T-helper 9 cell (primary cell): ENCODE measurements at regions not wholly inside any gene's neighbourhood (a gene's known extent, or its start where the extent isn't known, plus 50 kb on each side); places are given as distances from the start of the nearest gene placed in this dataset.
"Not testable (repeated sequence)": the region's sequence is repeated elsewhere in the genome, so short reads cannot be mapped to it uniquely, and the experiment has no call there.

Experiments used
- DNase-seq: peaks from one replicate; pipeline ENCODE4 v3.0.0-alpha.2; 2020

DNA sequence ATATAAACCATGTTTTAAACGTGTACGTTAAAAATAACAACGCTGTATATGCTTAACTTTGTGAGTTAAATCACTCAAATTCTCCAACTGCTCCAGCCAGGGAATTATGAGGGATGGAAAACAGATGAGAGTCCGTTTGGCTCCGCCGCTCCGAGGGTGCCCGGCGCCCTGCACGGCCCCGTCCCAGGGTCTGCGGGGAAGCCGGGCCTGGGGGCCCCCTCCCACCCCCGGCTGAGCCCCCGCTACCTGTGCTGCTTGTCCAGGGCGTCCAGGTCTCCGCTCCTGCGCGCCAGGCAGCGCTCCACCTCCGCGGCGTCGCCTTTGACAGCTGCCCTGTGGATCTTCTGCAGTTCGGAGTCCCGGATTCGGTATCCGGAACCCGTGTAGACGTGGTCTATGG is 415.5 kb downstream of the FOXD4L4 start:
- not testable (repeated sequence) for DNase-seq

DNA sequence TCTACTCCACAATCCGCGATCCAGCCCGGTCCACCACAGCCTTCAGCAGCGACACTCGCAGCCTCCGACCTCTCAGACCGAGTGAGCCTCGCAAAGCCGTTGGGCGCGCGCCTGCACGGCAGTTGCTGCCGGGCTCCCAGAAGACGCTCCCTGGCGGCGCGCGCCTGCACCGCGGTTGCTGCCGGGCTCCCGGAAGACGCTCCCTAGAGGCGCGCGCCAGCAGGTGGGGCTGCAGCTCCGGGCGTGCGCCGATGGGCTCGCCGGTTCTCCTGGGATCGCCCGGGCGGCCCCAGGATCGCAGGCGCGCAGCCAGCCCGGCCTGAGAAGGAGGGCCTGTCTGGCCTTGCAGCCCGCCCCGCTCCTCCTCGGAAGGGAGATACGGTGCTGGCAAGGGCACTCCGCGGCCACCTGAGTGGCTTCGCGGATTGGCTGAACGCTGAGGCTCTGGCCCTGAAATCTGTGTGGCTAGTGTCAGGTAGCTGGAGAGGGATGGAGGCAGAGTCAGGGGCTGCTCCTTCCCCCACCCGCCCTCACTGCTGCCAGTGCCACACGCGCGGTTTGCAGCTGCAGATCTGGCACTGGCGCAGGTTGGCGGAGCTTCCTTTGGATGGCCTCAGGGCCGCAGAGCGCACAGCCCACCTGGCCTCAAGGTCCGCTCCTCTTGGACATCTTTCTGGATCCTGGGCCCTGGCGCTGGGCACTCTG is 416.2 kb downstream of the FOXD4L4 start:
- not testable (repeated sequence) for DNase-seq

DNA sequence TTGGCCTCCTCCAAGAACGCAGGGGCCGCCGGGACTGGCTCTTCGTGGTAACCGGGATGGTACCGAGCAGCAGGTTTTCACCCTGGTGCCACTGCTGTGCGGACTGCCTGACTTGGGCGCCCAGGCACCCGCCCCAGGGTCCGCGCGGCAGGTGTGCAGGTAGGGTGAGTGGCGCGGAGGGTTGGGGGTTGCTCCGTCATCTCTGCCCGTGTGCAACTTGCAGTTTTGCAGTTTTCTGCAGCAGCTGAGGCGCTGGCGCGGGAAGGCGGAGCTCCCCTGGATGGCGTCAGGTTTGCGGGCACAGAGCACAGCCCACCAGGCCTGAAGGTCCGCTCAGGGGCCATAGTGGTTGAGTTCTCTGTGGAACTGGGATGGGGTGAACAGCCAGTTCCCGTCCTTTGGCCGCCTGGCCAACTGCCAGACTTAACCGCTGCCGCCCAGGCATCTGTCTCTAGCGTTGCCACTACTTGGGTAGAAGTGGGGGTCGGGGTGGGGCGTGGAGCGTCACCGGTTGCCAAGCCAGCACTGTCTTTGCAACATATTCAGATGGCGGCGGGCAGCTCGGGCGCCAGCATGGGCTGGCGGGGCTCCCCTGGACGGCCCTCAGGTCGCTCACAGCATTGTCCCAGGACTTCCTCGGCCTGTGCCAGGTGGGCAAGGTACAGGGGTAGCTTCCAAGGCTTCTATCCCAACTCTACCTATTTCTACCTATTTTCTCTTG is 417.2 kb downstream of the FOXD4L4 start:
- DNase-seq, result not testable (repeated sequence)

DNA sequence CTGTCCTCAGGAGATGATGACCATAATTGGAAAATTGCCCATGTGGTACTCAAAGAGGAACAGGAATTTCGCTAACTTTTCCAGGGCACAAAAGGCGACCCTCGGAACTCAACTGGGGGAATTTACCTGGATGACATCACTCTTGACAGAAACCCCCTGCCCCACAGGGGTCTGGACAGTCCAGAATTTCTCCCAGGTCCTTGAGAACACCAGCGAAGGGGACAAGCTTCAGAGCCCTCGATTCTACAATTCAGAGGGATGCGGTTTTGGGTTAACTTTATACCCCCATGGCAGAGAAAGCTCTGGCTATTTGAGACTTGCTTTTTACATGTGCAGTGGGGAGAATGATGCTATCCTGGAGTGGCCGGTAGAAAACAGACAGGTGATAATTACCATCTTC is 445.4 kb downstream of the FOXD4L4 start:
- not testable (repeated sequence) for DNase-seq

DNA sequence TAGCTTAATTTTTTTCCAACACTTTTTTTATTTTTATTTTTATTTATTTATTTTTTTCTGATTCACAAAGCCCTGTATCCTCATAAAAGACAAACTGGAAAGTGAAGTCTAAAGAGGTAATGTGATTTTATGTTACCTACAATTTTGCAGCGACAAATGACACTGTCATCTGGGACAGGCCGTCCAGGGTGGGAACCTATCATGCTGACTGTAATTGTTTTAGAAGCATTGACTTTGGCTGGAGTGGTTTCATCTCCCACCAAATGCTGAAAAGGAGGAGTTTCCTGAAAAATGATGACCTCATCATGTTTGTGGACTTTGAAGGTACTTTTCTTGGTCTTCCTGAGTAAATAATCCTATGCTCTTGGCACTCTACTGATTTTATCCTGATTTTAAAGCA is 446.7 kb downstream of the FOXD4L4 start:
- DNase-seq, result not testable (repeated sequence)

DNA sequence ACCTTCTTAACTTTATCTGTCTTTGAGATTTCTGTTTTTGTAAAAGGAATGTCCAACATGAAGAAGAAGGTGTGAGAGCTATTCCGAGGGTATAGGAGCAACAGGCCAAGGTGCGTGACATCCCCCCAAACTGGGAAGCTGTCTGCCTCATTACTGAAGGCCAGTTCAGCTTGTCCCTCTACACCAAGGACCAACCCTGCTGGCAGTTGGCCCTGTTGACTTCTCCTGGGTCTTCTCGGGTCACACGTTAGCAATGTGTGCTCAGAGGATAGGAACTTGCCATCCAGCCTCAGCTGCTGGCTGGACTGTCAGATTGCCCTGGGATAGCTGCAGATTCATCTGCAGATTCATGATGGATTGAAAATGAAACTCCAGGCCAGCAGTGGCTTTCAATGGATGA is 460.3 kb downstream of the FOXD4L4 start:
- DNase-seq, result not testable (repeated sequence)

DNA sequence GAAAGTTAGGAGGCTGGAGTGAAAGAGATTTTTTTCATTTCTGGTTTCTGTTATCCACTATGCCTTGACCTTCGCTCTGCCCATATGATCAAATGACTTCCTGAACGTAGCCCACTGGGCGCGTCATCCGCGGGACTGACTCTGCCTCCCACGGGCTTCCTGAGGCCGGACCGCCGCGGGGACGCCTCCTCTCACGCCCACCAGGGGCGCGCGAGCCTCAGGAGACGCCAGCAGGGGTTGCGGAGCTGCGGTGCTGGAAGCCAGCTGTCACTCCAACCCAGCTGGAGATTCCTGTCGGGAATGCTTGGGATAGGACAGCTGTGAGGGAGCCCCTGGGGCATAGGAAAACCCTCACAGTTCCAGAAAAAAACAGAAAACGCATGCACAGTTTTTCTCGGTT is 461.5 kb downstream of the FOXD4L4 start:
- not testable (repeated sequence) for DNase-seq

DNA sequence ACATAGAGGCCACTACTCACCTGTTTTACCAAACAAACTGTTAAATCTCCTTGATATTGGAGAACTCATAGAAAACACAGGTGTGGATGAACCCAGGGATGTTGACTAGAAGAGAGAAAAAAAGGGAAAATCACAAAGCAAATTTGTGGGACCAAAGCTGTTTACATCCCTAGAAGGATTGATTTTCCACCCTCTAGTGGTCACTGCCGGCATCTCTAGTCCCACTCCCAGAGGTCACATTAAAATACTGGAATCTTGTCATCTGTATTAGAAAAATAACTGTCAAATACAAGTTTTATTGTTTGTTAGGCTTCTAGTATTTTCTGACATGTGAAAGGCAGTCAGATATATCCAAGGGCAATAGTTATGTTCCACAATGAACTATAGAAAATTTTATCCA is 469.7 kb downstream of the FOXD4L4 start:
- DNase-seq, result not testable (repeated sequence)

DNA sequence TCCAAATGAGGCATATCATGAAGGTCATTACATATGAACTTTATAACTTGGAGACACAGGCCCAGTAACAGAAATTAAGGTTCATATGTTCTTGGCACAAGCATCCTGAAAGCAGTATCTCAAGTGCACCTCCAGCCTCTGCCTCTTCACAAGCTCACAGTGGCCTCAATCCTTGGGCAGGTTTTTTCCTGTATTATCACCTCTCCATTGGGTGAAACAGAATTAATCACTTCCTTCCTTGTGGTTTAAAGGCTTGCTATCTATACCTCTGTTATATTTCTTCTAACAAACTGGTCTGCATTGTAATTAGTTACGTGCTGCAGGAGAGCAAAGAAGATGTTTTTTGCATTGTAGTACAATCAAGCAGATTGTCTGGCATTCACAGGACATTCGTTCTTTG is 471.0 kb downstream of the FOXD4L4 start:
- DNase-seq, result not testable (repeated sequence)

DNA sequence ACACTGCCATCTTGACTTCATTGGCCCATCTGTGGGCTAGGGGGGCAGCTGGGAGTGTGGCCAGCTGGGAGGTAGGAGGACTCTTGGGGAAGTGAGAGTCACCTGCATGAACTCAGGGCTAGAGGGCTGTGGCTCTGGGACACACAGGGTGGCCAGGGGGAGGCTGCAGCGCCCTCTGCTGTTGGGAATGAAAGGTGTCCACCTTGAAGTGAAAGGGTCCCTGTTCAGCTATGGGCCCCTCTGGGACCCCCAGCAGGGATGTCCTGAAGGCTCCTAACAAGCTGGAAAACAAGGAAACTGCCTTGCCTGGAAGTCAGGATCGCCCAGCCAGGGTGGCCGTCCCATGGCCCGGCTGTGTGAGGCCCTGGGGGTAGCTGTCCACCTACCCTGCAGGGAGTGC is 507.8 kb downstream of the FOXD4L4 start:
- DNase-seq, result not testable (repeated sequence)

DNA sequence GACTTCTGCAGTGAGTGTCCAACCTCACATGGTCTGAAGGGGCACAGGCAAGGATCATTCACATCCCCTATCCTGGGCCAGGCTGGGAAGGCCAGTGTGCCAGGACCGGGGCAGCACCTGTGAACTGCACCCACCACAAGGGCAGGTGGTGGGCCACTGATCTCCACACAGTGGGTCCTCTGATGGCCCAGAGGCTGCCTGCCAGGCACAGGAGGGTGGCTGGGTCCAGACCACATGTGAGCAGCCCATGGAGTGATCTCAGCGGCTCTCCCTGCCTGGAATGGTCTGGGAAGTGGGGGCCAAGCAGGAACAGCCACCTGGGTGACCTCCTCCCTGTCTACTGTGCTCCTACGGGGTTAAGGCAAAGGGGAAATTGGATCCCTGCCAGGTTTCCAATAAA is 508.5 kb downstream of the FOXD4L4 start:
- not testable (repeated sequence) for DNase-seq

DNA sequence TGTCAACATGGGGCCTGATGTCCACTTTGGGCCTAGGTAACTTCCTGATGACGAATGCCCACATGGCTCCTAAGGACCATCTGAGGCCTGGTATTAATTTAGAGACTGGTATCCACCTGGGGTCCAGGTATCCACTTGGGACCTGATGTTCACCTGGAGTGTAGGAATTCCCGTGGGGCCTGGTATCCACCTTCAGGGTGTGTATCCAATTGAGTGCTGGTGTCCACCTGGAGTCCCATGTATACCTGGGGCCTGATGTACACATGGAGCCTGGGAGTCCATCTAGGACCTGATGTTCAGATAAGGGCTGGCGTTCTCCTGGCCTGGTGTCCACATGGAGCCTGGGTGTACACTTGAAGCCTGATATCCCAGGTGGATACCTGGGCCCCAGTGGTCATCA is 520.6 kb downstream of the FOXD4L4 start:
- DNase-seq, result not testable (repeated sequence)

DNA sequence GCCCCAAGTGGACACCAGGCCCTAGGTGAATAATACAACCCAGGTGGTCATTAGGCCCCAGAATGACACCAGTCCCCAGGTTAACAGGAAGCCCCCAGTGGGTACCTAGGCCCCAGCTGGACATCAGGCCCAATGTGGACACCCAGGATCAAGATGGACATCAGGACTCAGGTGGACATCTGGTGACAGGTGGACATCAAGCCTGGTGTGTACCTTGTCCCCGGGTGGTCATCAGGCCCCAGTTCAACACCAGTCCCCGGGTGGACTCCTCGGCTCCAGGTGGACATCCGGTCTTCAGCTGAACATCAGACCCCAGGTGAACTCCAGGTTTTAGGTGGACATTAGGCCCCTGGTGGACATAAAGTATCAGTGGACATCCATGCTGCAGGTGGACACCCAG is 524.6 kb downstream of the FOXD4L4 start:
- DNase-seq, result not testable (repeated sequence)

DNA sequence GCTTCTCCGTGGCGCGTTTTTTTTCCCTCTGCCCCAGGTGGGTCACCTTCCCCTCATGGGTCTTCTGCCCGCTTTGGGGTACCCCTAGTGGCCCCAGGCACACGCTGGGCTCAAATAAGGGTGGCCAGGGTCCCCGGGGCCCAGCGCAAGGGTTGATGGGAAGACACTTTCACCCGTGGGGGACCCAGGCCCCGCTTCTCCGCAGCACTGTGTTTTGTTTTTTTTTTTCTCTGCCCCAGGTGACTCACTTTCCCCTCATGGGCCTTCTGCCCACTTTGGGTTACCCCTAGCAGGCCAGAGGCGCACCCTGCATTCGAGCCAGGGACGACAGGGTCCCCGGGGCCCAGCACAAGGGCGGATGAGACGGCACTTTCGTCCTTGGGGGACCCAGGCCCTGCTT is 526.7 kb downstream of the FOXD4L4 start:
- not testable (repeated sequence) for DNase-seq

DNA sequence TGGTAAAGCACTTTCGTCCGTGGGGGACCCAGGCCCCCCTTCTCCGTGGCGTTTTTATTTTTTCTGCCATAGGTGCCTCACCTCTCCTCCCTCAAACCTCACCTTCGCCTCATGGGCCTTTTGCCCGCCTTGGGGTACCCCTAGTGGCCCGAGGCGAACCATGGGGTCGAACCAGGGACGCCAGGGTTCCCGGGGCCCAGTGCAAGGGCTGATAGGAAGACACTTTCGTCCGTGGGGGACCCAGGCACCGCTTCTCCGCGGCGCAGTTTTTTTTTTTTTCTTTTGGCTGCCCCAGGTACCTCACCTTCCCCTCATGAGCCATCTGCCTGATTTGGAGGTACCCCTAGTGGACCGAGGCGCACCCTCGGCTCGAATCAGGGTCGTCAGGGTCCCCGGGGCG is 527.8 kb downstream of the FOXD4L4 start:
- not testable (repeated sequence) for DNase-seq

DNA sequence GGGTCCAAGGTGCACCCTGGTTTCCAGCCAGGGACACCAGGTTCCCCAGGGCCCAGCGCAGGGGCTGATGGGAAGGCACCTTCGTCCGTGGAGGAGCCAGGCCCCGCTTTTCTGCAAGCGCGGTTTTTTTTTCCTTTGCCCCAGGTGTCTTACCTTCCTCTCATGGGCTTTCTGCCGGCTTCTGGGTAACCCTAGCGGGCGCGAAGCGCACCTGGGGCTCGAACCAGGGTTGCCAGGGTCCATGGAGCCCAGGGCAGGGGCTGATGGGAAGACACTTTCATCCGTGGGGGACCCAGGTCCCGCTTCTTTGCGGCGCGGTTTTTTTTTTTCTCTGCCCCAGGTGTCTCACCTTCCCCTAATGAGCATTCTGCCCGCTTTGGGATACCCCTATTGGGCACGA is 529.3 kb downstream of the FOXD4L4 start:
- not testable (repeated sequence) for DNase-seq

DNA sequence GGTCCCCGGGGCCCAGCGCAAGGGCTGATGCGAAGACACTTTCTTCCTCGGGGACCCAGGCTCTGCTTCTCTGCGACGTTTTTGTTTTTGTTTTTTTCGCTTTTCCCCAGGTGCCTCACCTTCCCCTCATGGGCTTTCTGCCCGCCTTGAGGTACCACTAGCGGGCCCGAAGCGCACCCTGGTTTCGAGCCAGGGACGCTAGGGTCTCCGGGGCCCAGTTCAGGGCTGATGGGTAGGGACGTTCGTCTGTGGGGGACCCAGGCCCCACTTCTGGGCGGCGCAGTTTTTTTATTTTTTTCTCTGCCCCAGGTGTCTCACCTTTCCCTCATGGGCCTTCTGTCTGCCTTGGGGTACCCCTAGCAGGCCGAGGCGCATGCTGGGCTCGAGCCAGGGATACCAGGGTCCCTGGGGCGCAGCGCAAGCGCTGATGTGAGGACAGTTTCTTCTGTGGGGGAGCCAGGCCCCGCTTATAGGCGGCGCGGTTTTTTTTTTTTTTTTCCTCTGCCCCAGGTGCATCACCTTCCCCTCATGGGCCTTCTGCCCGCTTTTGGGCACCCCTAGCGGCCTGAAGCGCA is 530.0 kb downstream of the FOXD4L4 start:
- DNase-seq, result not testable (repeated sequence)

DNA sequence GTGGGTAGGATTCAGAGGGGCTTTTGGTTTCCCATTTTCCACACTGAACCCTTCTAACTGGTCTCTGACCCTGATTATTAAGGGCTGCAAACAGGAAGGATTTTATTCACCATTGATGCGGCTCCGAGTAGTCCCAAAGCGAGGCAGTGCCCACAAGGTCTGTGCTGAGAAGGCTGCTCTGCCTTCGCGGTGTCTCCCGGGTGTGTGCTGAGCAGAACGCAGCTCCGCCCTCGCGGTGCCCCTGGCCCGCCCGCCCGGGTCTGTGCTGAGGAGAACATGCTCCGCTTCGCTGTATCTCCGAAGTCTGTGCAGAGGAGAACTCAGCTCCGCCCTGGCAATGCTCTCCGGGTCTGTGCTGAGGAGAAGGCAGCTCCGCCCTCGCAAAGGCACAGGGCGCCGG is 530.7 kb downstream of the FOXD4L4 start:
- DNase-seq, result not testable (repeated sequence)

DNA sequence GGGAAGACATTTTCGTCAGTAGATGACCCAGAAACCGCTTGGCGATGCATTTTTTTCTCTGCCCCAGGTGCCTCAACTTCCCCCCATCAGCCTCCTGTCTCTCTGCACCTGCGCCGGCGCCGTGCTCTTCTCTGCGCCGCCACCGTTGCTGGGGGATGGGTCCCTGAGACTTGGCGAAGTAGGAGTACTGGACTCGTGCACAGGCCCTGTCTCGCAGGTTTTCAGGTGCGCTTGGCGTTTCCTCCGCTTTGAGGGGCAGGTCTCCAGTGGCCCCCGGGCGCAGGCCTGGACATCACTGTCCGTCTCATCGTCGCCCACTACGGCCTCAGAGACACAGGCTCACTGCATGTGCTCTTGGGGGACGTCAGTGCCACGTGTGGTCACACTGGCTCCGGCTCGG is 532.1 kb downstream of the FOXD4L4 start:
- not testable (repeated sequence) for DNase-seq

DNA sequence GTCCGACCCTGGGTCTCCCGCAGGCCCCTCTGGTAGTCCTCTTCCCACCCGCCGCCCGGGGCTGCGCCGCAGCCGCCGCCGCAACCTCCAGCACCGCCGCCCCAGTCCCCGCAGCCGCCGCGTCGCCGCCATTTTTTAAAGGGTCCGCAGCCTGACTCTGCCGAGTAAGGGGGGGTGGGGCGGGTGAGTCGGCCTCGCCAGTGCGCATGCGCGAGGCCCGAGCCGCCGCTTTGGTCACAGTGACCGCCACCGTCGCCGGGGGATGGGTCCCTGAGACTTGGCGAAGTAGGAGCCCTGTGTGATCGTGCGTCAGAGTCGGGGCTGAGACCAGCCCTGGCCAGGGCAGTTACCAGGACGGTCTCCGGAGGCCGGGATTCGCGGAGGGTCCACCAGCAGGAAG is 532.8 kb downstream of the FOXD4L4 start:
- peak; percentile 29 for DNase-seq

DNA sequence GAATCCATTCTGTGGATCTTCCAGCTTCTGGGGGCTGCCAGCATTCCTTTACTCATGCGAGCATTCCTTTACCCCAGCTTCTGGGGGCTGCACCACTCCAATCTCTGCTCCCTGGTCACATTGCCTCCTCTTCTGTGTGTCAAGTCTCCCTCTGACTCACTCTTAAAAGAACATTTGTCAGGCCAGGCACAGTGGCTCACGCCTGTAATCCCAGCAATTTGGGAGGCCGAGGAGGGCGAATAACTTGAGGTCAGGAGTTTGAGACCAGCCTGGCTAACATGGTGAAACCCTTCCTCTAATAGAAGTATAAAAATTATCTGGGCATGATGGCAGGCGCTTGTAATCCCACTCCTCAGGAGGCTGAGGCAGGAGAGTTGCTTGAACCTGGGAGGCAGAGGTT is 541.9 kb downstream of the FOXD4L4 start:
- not testable (repeated sequence) for DNase-seq
